ENCODE measurements at regions not wholly inside any gene's neighbourhood (a gene's known extent, or its start where the extent isn't known, plus 50 kb on each side); places are given as distances from the start of the nearest gene placed in this dataset.

DNA sequence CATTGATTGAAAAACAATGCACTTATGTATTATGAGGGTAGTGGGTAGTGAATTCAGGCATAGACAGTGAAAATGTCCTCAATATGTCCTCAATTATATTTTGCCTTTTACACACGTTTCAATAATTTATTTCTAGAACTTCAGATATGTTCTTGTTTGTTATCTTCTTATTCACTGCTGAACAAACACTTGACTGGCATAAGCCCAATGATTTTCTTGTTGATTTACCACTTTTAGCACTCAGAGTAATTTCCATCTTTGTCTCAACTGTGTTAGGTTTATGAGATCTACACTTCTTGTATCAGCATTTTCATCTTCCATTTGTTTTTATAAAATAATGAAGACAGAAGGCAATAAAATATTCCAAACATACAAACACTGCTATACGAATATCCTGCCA lies 61.8 kb upstream of the DCC start:
- no peak for DNase-seq (ENCODE audit: low spot score)

DNA sequence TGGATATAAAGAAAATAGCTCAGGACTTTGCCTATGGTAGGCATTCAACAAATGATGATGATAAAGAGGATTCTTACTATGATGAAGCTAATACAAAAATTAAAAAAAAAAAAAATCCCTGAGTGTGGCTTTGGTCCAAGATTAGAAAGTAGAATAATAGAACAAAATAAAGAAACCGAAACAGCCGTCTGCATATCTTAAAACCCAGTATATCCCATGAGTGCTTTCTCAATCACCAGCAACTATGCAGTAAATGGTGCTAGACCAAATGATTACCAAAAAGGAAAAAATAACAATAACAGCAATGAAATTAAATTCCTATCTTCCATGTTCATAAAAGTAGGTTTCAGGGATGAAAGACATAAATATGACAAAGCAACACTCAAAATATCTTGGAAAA lies 59.3 kb upstream of the DCC start:
- no peak for DNase-seq (ENCODE audit: low spot score)

DNA sequence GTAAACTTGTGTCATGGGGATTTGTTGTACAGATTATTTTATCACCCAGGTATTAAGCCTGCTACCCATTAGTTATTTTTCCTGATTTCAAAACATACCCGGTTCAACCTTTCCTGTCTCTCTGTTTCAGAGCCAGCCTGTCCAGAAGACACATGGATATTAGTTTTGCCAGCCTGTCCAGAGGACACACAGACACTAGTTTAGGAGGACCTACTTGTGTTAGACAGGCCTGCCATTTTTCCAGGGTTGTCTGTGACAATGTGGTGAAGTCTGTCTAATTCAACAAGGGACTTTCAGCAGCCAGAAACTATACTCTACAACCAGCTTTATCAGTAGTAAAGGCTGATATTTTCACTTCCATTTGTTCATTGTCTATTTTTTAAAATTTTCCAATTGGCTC lies 56.1 kb upstream of the DCC start:
- DNase-seq (ENCODE audit: low spot score), result no peak

DNA sequence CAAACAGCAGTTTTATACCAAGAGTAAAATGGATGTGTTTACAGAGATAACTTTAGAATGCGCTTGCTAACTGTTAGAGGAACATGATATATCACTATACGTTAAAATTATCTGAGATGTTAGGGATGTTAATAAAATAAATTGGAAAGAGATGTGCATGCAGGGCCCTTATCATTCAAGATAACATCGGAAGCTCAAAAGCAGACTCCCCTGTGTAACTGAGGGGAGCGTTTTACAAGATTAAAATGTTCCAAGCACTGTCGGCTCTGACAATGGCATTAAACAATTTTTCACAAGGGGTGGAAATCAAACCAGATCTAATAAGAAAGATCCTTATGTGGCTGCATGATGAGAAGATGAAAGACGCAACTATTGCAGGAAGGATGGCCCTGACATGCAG lies 53.3 kb upstream of the DCC start:
- DNase-seq (ENCODE audit: low spot score), result no peak

GRCh38 chr18:52287151-52287550 lies 52.8 kb upstream of the DCC start:
- no peak for DNase-seq (ENCODE audit: low spot score)

GRCh38 chr18:52288403-52289004 lies 51.5 kb upstream of the DCC start:
- peak; percentile 42 for DNase-seq (ENCODE audit: low spot score)

DNA sequence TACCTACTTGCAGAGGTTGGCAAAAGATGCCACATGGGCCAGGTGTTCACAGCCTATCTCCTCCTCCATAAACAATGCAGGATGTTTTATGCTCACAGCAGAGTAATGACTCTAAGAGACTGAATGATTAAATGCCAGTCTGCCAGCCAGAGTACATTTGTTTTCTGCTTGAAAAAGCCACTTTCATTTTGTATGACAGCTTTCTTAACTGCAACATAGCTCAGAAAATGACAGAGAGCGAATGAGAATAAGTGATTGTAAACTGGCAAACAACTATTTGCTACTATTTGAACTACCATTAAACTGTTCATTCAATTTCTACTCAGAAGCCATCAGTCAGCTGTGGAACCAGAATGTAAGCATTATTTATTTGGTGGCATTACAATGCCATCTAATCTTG lies 50.6 kb upstream of the DCC start:
- DNase-seq (ENCODE audit: low spot score), result no peak

Small RNA genes in the stretch of these regions (small RNA-seq; reads per million reads assigned to genes)
- 0.22 reads per million for gene RNU1-46P
